PC-9 (cell line): ENCODE measurements at regions not wholly inside any gene's neighbourhood (a gene's known extent, or its start where the extent isn't known, plus 50 kb on each side); places are given as distances from the start of the nearest gene placed in this dataset.

ENCODE experiments used
- EZH2 ChIP-seq: fragments of 200-600 bp; sonication (generic); IDR thresholded peaks from 2 replicates; pipeline ENCODE4 v1.8.0; 2017; ENCODE audit warnings: antibody characterized with exemption, low read depth
- TF ChIP-seq, protein P1 (sequence below): fragments of 200-600 bp; sonication (generic); conservative IDR thresholded peaks from 2 replicates; pipeline ENCODE4 v1.6.1; 2017; ENCODE audit warnings: mixed run types, antibody characterized with exemption, mild to moderate bottlenecking, moderate library complexity

DNA sequence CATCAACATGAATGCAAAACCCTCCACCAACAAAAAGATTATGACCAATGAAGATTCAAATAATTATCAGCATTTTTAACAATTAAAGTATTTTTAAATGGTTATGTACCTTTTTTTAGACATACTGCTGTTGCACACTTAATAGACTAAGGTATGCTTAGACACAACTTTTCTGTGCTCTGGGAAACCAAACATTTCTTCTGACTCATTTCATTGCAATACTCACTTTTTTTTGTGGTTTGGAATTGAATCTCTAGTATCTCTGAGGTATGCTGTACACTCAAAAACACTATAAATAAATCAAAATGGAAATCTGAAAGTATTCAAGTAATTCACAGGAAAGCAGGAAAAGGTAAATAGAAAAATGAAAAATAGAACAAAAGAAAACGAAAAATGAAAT lies 247.9 kb upstream of the POU3F3 start:
- TF ChIP-seq, protein P1, sequence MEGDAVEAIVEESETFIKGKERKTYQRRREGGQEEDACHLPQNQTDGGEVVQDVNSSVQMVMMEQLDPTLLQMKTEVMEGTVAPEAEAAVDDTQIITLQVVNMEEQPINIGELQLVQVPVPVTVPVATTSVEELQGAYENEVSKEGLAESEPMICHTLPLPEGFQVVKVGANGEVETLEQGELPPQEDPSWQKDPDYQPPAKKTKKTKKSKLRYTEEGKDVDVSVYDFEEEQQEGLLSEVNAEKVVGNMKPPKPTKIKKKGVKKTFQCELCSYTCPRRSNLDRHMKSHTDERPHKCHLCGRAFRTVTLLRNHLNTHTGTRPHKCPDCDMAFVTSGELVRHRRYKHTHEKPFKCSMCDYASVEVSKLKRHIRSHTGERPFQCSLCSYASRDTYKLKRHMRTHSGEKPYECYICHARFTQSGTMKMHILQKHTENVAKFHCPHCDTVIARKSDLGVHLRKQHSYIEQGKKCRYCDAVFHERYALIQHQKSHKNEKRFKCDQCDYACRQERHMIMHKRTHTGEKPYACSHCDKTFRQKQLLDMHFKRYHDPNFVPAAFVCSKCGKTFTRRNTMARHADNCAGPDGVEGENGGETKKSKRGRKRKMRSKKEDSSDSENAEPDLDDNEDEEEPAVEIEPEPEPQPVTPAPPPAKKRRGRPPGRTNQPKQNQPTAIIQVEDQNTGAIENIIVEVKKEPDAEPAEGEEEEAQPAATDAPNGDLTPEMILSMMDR, result no peak
- TF ChIP-seq EZH2, result no peak
